ENCODE measurements at regions not wholly inside any gene's neighbourhood (a gene's known extent, or its start where the extent isn't known, plus 50 kb on each side); places are given as distances from the start of the nearest gene placed in this dataset.
A peak's percentile ranks its signal among the peaks of the same experiment; 100 is the strongest.

DNA sequence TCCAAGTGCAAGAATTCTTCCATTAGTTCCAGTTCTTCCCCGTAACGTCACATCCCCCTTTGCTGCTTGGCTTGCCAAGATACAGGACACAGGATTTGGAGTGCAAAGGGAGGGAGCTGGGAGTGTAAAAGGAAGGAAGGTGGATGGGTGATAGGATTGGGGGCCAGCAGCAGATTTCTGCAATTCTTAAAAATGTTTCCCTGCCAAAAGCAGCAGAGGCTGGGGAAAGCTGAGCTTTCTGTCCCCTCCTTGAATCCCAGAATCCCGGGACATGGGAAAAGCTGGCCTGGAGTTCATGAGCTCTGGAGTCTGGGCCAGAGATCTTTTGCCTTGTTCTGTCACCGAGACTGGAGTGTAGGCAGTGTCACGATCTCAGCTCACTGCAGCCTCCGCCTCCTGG is 60.0 kb upstream of the EPB41L1 start:
- peak overlapping the region; percentile 44 to 56 for H3K27ac ChIP-seq
- DNase-seq (ENCODE audit: low spot score) = no peak
- no peaks in the 10 kb centered on the region for H3K9me3 ChIP-seq
- TF ChIP-seq, protein P1, sequence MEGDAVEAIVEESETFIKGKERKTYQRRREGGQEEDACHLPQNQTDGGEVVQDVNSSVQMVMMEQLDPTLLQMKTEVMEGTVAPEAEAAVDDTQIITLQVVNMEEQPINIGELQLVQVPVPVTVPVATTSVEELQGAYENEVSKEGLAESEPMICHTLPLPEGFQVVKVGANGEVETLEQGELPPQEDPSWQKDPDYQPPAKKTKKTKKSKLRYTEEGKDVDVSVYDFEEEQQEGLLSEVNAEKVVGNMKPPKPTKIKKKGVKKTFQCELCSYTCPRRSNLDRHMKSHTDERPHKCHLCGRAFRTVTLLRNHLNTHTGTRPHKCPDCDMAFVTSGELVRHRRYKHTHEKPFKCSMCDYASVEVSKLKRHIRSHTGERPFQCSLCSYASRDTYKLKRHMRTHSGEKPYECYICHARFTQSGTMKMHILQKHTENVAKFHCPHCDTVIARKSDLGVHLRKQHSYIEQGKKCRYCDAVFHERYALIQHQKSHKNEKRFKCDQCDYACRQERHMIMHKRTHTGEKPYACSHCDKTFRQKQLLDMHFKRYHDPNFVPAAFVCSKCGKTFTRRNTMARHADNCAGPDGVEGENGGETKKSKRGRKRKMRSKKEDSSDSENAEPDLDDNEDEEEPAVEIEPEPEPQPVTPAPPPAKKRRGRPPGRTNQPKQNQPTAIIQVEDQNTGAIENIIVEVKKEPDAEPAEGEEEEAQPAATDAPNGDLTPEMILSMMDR (IDR thresholded peaks at IDR 0.05) = no peak
- H3K27me3 ChIP-seq = no peaks in the 10 kb centered on the region
- peaks cover 0 to 38% of the 10 kb centered on the region in 2 donors for H3K4me1 ChIP-seq
- H3K4me3 ChIP-seq = peak overlapping the region in 1 of 2 donors; percentile 65
- H3K36me3 ChIP-seq = no peaks in the 10 kb centered on the region

DNA sequence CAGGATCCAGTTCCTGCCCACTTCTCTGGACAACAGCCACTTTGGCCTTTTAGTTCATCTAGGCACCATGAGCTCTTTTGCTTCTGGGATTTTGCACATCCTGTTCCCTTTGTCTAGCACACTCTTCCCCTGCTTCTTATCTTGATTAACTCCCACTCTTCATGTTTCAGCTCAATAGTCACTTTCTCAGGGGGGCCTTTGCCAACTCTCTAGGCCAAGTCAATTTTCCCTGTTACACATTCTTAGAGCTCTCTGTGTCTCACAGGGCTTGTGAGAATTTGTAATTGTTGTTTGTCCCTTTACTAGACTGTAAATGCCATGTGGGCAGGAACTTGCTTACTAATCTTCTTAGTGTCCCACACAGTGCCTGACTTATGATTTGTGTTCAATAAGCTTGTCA is 58.1 kb upstream of the EPB41L1 start:
- H3K36me3 ChIP-seq = no peaks in the 10 kb centered on the region
- no peaks in the 10 kb centered on the region for H3K9me3 ChIP-seq
- H3K27ac ChIP-seq = no peak overlapping the region
- no peaks in the 10 kb centered on the region for H3K27me3 ChIP-seq
- DNase-seq (ENCODE audit: low spot score) = no peak
- peaks cover 0 to 38% of the 10 kb centered on the region in 2 donors for H3K4me1 ChIP-seq
- H3K4me3 ChIP-seq = no peak overlapping the region
- TF ChIP-seq, protein P1 (IDR thresholded peaks at IDR 0.05) = no peak

DNA sequence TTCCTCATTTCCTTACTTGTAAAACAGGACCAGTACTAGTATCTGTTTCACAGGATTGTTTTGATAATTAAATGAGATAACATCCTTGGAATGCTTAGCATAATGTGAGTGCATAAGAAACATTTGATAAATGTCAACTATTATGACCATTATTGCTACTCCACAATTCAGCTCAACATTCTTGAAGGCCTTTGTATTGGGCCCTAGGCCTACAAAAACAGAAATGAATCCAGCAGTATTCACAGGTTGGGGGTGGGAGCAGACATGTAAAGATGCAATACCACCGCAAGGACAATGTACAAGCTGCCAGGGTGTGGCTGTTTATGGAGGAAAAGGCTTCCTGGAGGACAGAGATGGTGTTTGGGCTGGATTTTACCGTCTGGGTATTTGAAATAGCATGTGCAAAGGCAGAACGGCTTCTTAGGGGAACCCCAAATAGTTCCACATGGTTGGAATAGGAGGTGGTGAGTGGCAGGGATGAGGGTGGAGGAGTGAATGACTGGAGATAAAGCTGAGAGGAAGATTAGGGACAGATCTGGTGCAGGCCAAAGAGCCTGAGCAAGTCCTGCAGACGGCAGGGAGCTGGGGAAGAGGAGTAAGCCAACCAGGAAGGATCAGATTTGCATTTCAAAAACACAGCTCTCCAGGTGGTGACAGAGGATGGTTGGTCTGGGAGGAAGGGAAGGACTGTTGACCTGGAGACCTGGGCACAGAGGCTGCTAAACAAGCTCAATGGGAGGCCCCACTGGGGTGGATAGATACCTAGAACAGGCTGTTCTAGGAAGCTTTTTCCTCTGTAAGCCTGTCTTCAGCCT is 57.0 kb upstream of the EPB41L1 start:
- no peaks in the 10 kb centered on the region for H3K9me3 ChIP-seq
- H3K4me1 ChIP-seq = peaks cover 0 to 33% of the 10 kb centered on the region in 2 donors
- TF ChIP-seq, protein P1 (IDR thresholded peaks at IDR 0.05) = no peak
- no peaks in the 10 kb centered on the region for H3K27me3 ChIP-seq
- no peaks in the 10 kb centered on the region for H3K36me3 ChIP-seq
- no peak overlapping the region for H3K4me3 ChIP-seq
- peak overlapping the region; percentile 9 to 36 for H3K27ac ChIP-seq
- DNase-seq (ENCODE audit: low spot score) = no peak

DNA sequence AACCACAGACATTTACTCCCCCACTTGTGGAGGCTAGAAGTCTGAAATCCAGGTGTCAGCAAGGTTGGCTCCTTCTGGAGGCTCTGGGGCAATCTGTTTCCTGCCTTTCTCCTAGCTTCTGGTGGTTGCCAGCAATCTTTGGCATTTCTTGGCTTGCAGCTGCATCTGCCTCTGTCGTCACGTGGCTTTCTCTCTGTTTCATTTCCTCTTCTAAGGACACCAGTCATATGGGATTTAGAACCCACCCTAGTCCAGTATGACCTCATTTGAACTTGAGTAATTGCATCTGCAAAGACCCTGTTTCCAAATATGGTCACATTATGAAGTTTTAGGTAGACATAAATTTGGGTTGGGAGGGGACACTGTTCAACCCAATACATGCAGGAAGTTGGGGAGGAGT is 56.2 kb upstream of the EPB41L1 start:
- TF ChIP-seq, protein P1 (IDR thresholded peaks at IDR 0.05) = no peak
- peak overlapping the region; percentile 9 to 36 for H3K27ac ChIP-seq
- no peak overlapping the region for H3K4me3 ChIP-seq
- no peaks in the 10 kb centered on the region for H3K9me3 ChIP-seq
- H3K27me3 ChIP-seq = no peaks in the 10 kb centered on the region
- DNase-seq (ENCODE audit: low spot score) = no peak
- H3K36me3 ChIP-seq = no peaks in the 10 kb centered on the region
- H3K4me1 ChIP-seq = peaks cover 0 to 34% of the 10 kb centered on the region in 2 donors

DNA sequence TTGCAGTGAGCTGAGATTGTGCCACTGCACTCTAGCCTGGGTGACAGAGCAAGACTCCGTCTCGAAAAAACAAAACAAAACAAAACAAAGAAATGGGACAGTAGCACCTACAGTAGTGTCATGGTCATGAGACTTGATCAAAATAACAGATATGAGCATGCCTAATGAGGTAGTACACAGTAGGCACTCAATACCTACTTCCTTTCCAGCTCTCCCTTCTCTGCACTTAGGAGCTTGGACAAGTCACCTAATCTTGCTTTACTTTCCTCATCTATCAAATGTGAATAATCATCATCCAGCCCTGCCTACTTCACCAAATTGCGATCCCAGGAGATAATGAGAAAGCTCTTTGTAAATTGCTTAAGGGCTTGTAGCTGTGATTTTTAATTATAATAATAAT is 55.4 kb upstream of the EPB41L1 start:
- Histone ChIP-seq H3K4me1 (peaks cover 0 to 27% of the 10 kb centered on the region in 2 donors), H3K27me3 (no peaks in the 10 kb centered on the region), H3K27ac (no peak overlapping the region), H3K4me3 (no peak overlapping the region), H3K9me3 (no peaks in the 10 kb centered on the region), H3K36me3 (no peaks in the 10 kb centered on the region)
- TF ChIP-seq, protein P1 (IDR thresholded peaks at IDR 0.05) = no peak
- DNase-seq (ENCODE audit: low spot score) = no peak

DNA sequence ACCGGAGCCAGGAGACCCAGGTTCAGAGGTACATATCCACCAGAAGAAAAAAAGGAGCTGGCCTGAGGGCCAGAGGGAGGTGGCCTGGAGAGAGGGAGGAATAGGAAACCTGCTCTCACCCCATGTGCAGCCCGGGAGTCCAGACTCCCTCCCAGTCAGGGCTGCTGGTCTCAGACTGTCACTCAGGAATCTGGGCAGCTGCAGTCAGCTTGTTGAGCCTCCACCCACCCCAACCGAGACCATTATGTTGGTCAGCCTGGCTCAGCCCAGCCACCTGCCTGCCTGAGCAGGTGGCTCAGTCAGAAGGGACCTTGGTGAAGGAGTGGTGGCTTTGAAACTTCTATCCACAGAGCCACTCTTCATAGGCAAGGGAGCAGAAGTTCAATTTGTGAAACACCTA is 53.3 kb upstream of the EPB41L1 start:
- Histone ChIP-seq H3K4me1 (peaks cover 0 to 26% of the 10 kb centered on the region in 2 donors), H3K27me3 (no peaks in the 10 kb centered on the region), H3K27ac (no peak overlapping the region), H3K4me3 (no peak overlapping the region), H3K36me3 (no peaks in the 10 kb centered on the region), H3K9me3 (no peaks in the 10 kb centered on the region)
- no peak for DNase-seq (ENCODE audit: low spot score)
- TF ChIP-seq, protein P1 (IDR thresholded peaks at IDR 0.05) = no peak
